Testis (tissue), 2 donors: ENCODE measurements at regions not wholly inside any gene's neighbourhood (a gene's known extent, or its start where the extent isn't known, plus 50 kb on each side); places are given as distances from the start of the nearest gene placed in this dataset.

ENCODE experiments used
- DNase-seq: peaks from one replicate; pipeline ENCODE4 v3.0.0-alpha.2; 2019
- H3K27ac ChIP-seq, 2 donors: fragments of 200-600 bp; sonication (generic); one replicate each; pipeline ENCODE4 v1.5.1; 2019
- H3K27me3 ChIP-seq: fragments of 200-600 bp; sonication (generic); one replicate; pipeline ENCODE4 v1.5.1; 2019
- H3K36me3 ChIP-seq: fragments of 200-600 bp; sonication (generic); one replicate; pipeline ENCODE4 v1.5.1; 2017; ENCODE audit warnings: low read depth; ENCODE audit errors: missing control alignments
- H3K4me1 ChIP-seq: fragments of 200-600 bp; sonication (generic); one replicate; pipeline ENCODE4 v1.5.1; 2019
- H3K4me3 ChIP-seq, 2 donors: fragments of 200-600 bp; sonication (generic); one replicate each; pipeline ENCODE4 v1.5.1; 2017 to 2019
- H3K9me3 ChIP-seq: fragments of 200-600 bp; sonication (generic); one replicate; pipeline ENCODE4 v1.5.1; 2017
- CTCF ChIP-seq, 3 experiments: fragments of 450-650 bp in 2 of 3; fragments of 200-600 bp in 1 of 3; sonication (generic) in 1 of 3; IDR thresholded peaks; one replicate each; pipeline ENCODE4 v1.5.1; 2016 to 2019; ENCODE audit warnings: antibody characterized with exemption in 3 of 3, mild to moderate bottlenecking in 2 of 3, moderate library complexity in 1 of 3
- POLR2A ChIP-seq: fragments of 450-650 bp; IDR thresholded peaks from one replicate; pipeline ENCODE4 v1.6.1; 2017; ENCODE audit warnings: antibody characterized with exemption, mild to moderate bottlenecking, moderate library complexity
- WGBS, 2 donors: methylation state at CpG; one replicate each; pipeline ENCODE4 v1.1.5; 2018; 5-methylcytosine and 5-hydroxymethylcytosine counted together
- intact Hi-C: fragments of 100-400 bp; cut with DNase I; formaldehyde crosslinking; loops from one replicate; pipeline ENCODE4 v1.15.1; 2023; ENCODE audit warnings: low total_unique reads

DNA sequence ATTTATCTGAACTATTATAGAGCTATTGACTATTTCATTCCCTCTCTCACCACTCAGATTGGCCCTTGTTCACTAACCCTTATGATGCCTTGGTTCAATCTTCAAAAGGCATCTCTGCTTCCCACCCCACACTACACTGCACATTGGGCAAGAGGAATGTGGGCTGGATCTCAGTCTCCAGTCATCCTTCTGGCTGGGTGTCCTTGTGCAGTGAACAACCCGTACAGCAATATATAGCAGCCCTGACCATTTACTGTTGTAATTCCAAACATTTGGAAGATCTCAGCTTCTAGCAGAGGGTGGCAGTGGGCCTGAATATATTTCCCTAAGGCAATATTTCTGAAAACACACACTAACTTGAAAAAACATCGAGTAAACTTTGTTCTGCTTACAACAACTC lies 199.2 kb upstream of the GDNF start:
- H3K9me3 ChIP-seq = no peaks in the 10 kb centered on the region
- TF ChIP-seq CTCF (IDR thresholded peaks at IDR 0.05) (no peak), POLR2A (no peak)
- no peaks in the 10 kb centered on the region for H3K36me3 ChIP-seq
- no peak overlapping the region for H3K4me3 ChIP-seq
- WGBS, 2 donors = 82 to 88% methylated on average over 2 of the region's 2 CpGs
- no peak overlapping the region for H3K27ac ChIP-seq
- DNase-seq = no peak
- H3K27me3 ChIP-seq = no peaks in the 10 kb centered on the region
- H3K4me1 ChIP-seq = no peaks in the 10 kb centered on the region
- intact Hi-C loops = no loop called here

GRCh38 chr5:38036765-38037164 lies 196.9 kb upstream of the GDNF start:
- Histone ChIP-seq H3K36me3 (no peaks in the 10 kb centered on the region), H3K27ac (no peak overlapping the region), H3K4me1 (no peaks in the 10 kb centered on the region), H3K27me3 (no peaks in the 10 kb centered on the region), H3K9me3 (no peaks in the 10 kb centered on the region), H3K4me3 (no peak overlapping the region)
- intact Hi-C loops = no loop called here
- DNase-seq = no peak
- TF ChIP-seq CTCF (IDR thresholded peaks at IDR 0.05) (no peak), POLR2A (no peak)
- WGBS, 2 donors = 87 to 90% methylated on average over 4 of the region's 4 CpGs

- 85 to 94% methylated on average over 1 of the region's 1 CpG for WGBS, 2 donors
- DNase-seq = no peak
Observed at GRCh38 chr5:38032149-38032548, 192.3 kb upstream of the GDNF start.

GRCh38 chr5:38031304-38031703 lies 191.5 kb upstream of the GDNF start:
- Histone ChIP-seq H3K4me3 (no peak overlapping the region), H3K27ac (no peak overlapping the region), H3K9me3 (no peaks in the 10 kb centered on the region), H3K27me3 (no peaks in the 10 kb centered on the region), H3K4me1 (no peaks in the 10 kb centered on the region), H3K36me3 (no peaks in the 10 kb centered on the region)
- intact Hi-C loops = no loop called here
- DNase-seq = no peak
- TF ChIP-seq POLR2A (no peak), CTCF (IDR thresholded peaks at IDR 0.05) (no peak)
- 86 to 91% methylated on average over 1 of the region's 1 CpG for WGBS, 2 donors

More at GRCh38 chr5:38032149-38032548, 192.3 kb upstream of the GDNF start:
- no peaks in the 10 kb centered on the region for H3K4me1 ChIP-seq
- H3K27me3 ChIP-seq = no peaks in the 10 kb centered on the region
- no peak overlapping the region for H3K4me3 ChIP-seq
- intact Hi-C loops = no loop called here
- no peak overlapping the region for H3K27ac ChIP-seq
- no peaks in the 10 kb centered on the region for H3K36me3 ChIP-seq
- TF ChIP-seq CTCF (IDR thresholded peaks at IDR 0.05) (no peak), POLR2A (no peak)
- H3K9me3 ChIP-seq = no peaks in the 10 kb centered on the region

- intact Hi-C loops = no loop called here
- TF ChIP-seq CTCF (IDR thresholded peaks at IDR 0.05) (no peak), POLR2A (no peak)
- Histone ChIP-seq H3K36me3 (no peaks in the 10 kb centered on the region), H3K4me1 (no peaks in the 10 kb centered on the region), H3K4me3 (no peak overlapping the region), H3K27me3 (no peaks in the 10 kb centered on the region), H3K27ac (no peak overlapping the region), H3K9me3 (no peaks in the 10 kb centered on the region)
- 97% methylated on average over 6 of the region's 6 CpGs for WGBS, 2 donors
- no peak for DNase-seq
Observed at GRCh38 chr5:38029397-38030065, 189.7 kb upstream of the GDNF start.
